HL-60/S4 treated with retinoic acid at 250 ng/mL for 4 days and 3 days (cell line): ENCODE measurements at regions not wholly inside any gene's neighbourhood (a gene's known extent, or its start where the extent isn't known, plus 50 kb on each side); places are given as distances from the start of the nearest gene placed in this dataset.

Source experiments
- in situ Hi-C: fragments of 300-500 bp; cut with MboI; formaldehyde crosslinking; loops from 2 replicates; pipeline ENCODE4 v1.7.0; 2022; ENCODE audit warnings: low sequenced_read_pairs

DNA sequence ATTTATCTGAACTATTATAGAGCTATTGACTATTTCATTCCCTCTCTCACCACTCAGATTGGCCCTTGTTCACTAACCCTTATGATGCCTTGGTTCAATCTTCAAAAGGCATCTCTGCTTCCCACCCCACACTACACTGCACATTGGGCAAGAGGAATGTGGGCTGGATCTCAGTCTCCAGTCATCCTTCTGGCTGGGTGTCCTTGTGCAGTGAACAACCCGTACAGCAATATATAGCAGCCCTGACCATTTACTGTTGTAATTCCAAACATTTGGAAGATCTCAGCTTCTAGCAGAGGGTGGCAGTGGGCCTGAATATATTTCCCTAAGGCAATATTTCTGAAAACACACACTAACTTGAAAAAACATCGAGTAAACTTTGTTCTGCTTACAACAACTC is 199.2 kb upstream of the GDNF start:
- in situ Hi-C loops, result no loop called here

DNA sequence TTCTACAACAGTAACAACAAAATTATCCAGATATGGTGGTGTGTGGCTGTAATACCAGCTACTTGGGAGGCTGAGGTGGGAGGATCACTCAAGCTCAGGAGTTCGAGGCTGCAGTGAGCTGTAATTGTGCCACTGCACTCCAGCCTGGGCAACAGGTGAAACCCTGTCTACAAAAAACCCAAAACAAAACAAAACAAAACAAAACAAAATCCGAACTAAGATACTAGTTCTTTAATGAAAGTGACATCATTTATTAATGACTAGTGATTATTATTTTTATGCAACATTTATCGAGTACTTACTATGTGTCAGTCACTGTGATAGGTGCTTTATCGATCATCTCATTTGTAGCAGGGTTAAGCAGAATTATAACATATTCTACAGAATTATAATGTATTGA is 196.9 kb upstream of the GDNF start:
- in situ Hi-C loops, result no loop called here

DNA sequence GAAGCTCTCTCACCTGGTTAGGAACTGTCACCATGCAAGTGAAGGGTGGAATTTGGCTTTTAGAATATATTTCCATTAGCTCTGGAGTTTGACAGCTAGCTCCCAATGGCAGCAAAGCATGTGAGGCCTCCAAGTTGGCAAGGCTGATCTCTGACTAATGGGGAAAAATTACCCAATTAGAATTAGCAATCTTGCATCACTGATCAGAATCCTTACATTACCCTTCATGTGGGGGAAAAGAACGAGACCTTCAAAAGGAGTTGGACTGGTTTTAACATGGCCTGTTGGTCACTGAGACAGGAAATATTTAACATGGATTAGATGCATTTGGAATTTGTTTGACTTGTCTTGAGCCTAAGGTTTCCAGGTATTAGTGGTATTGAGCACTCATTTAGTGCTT is 192.3 kb upstream of the GDNF start:
- in situ Hi-C loops, result no loop called here

DNA sequence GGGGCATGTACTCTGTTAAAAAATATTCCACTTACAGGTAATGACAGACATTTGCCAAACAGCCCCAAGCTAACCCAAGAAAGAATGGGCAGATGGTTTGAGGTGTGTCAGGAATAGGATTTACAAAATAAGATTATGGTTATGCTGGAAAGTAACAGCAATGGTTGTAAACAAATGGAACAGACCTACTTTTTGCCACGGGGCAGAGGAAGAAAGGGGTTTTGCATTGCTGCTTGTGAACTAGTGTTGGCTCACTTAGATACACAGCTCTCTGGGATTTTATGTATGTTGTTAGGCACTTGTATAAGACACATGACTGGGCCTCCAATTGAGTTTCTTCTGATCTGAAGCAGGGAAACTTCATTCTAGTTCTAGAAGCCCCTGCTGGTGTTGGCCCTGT is 191.5 kb upstream of the GDNF start:
- in situ Hi-C loops, result no loop called here

DNA sequence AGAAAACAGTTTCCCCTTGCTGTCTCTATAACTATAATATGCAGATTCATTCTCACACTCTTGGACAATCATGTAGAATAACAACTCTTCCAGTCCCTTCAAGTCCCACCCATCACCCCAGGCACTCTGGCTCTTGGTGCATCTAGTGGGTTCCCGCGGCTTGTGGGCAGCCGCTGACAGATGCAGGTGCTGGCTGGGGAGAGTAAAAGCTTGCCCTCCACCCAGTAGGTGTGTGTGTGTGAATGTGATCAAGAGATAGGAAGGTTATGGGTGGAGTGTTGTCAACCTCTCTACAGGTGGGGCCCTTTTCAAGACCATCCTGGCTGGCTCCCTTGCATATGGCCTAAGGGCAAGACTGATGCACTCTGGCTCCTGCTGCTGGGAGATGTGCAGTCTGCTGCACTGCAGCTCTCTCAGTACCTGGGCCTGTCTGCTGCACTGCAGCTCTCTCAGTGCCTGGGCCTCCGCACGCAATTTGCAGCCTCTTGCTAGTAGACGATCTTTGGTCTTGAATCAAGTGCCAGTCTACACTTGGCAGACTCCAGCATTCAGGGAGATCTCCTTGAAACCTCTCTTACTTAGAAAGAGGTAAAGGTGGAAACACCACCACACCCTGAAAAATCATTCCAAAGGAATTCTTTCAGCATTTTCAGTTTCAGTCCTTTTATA is 189.7 kb upstream of the GDNF start:
- in situ Hi-C loops, result no loop called here

DNA sequence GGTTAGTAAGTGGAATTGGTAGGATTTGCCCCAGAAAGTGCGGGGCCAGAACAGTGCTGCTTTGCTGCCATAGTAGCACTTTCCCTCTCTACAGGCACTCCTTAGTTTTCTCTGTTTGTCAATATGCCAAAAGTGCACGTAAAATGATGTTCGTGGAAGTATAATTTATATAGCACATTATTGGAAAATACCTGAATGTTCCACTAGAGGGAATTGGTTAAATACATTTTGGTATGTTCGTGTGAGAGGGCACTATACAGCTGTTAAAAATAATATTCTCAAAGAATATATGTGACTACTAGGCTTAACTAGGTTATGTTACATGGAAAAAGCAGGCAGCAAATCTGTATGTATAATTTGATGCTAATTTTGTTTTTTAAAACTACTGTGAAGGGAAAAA is 184.0 kb upstream of the GDNF start:
- in situ Hi-C loops, result no loop called here

DNA sequence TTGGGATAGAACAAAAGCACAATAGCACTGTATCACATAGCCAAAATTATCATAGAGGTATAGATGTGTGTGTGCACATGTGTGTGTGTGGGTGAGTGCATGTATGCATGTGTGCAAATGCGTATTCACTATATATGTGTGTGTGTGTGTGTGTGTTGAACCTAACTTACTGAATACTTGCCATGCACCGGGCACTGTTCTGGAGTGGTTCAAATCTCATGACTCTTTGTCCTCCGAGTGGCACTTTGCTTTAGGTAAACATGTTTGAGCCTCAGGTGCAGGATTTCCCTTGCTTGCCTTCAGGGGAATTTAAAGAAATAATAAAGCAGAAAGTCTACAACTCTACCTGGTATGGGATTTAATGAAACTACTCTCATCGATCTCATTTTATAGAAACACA is 183.5 kb upstream of the GDNF start:
- in situ Hi-C loops, result no loop called here

DNA sequence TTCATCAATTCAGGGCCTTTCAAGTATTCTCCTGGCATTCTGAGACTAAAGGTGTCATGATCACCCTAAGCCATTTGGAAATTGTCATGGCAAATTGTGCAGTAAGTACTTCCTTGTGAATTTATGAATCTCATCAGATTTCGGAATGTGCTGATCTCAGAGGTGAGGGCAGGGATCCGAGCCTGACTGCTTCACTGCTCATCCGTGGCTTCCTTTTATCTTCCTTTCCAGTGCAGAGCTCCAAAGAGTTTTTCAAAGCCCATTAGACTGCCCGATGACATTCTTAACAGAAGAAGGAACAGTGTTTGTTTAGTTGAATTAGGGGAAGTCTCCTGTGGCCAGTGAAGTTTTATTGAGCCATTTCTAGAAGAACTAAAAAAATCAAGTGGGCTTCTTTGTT is 182.8 kb upstream of the GDNF start:
- in situ Hi-C loops, result no loop called here

DNA sequence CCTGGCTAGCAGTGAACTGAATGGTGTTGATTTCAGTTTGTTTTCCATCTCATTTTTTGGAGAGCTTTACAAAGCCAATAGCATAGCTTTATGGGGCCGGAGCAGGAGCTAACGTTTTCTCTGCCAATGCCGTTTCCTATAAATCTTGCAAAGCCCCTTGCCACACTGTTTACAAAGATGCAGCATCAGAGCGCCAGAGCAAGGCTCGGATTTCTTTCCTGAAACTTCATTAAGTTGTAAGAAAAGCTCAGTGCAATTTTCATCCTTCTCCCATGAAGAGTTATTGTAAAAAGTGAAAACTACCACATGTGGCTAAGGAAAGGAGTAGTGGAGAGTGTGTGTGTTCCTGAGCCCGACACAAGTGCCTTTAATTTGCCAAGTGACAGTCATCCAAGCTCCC is 178.2 kb upstream of the GDNF start:
- in situ Hi-C loops, result no loop called here

DNA sequence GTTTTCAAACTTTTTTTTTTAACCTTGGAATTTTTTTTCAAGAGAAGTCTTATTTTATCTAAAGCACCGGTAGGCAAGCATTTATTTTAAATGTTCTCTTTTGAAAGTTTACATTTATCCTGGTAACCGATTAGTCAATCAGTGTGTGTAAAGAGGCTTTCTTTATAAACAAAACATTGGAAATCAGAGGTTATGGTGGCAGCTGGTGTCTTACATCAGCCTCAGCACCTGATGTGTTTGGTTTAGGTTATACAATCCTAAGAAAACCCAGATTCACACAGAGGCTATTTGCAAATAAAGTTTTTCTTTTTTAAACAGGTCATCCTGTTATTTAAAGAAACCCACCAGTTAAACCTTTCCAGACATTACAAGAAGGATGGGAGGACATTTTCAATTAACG is 173.3 kb upstream of the GDNF start:
- in situ Hi-C loops, result no loop called here

DNA sequence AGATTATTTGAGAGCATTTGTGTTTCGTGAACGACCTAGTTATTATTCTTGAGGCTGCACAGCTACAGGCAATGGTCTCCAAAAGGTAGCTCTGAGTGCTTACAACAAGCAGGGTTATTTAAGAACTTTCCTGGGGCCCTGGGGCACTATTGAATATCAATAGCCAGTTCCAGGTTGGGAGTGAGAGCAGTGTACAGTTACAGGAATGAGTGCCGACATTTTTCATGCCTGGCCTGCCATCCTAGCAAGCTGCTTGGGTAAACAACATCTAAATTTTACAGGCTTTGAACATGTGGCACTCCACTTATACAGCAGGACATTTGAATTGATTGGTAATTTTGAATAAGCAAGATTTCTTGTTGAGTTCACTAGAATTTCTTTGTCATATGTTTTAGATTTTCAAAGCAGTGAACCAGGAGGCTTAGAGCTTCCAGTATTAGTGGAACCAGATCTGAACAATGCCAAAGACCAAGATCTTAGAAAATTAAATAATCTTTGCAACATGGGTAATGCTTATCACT is 171.9 kb upstream of the GDNF start:
- in situ Hi-C loops, result no loop called here

DNA sequence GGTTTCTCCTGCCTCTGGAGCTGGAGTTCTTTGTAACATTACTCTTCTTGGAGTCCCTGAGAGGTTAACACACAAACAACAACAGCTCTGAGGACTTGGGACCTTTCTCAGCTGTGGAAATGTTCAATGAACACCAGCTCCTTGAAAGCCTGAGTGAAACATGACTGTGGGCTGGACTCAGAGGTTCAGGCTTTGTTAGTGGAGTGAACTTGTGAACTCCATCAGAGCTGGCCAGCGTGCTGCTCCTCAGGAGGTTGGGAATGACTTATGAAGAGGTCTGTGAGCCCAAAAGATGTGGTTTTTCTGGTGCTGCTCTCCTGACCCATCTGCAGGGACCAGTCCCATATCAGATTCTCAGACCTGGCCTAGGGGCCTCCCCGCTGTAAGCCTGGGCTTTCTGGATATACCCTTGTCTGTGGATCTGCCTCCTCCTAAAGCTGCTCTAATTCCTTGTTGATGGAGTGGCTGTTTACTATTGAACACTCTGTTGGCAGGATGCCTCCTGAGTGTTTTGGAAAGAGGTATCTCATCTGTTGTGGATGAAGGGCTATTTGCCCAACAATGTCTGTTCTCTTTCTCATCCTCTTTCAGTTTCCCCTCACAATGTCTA is 170.0 kb upstream of the GDNF start:
- in situ Hi-C loops, result no loop called here

DNA sequence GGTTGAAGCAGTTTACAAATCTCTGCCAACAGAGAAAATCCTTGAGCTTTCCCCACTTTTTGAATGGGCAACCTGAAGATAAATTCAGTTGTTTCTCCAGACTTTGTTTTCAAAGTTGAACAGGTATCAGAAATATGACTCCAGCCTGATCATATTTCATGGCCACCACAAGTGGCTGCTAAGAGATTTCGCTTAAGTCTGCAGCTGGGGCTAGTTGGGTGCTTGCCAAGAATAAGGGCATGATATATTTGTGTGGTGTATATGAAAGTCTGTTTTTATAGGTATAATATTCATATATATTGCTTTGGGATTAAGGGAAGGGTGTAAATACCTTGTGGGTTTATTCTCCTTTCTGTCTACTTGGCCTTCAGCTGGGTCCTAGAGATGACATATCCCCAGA is 168.4 kb upstream of the GDNF start:
- in situ Hi-C loops, result no loop called here

DNA sequence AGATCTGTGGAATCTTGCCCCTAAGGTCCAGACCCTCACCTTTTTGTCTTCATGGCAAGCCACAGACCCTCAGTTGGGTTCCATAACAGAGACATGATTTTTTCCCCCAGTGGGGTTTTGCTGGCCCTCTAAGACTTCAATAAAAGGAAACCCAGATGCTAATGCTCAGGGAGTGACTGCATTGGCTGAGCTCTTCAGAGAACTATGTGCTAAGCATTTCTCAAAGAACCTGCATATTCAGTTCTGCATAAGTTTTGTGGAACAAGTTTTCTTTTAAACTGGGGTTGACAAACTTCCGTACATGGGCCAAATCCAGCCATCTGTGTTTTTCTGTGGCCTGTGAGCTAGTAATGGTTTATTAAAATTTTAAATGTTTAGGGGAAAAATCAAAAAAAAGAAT is 159.8 kb upstream of the GDNF start:
- in situ Hi-C loops, result no loop called here

DNA sequence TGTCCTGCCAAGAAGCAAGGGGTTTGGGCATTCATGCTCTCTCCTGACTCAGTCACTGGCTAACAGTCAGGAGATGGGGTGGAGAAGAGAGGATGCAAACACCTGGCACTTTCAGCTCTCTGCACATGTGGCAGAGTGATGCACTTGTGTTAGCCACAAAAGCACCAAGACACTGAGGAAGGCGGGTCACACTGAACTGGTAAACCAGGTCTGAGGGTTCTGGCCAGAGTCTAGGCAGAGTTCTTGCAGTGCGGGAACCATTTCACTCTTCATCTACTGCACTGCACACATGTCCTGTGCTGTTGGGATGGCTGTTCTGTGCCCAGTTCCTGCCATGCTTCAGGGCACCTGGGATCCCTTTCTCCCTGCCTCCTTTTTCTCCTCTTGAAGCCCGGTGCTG is 157.1 kb upstream of the GDNF start:
- in situ Hi-C loops, result no loop called here

DNA sequence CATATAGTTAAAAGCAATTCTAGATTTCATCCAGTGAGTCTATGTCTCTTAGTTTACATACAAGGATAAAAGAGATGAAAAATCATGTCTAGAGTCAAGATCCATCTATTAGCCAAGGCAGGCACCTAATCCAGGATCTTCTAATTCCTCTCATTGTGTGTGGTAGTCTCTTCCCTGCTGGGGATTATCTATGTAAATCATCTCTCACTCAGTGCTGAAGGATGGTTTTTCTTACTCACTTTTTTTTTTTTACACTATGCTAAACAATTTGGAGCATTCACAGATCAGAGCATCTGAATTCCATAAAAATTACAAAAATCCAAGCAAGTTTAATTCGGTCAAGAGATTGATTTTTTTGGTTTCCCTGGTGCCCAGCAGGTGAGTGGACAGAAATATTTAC is 154.9 kb upstream of the GDNF start:
- in situ Hi-C loops, result no loop called here

DNA sequence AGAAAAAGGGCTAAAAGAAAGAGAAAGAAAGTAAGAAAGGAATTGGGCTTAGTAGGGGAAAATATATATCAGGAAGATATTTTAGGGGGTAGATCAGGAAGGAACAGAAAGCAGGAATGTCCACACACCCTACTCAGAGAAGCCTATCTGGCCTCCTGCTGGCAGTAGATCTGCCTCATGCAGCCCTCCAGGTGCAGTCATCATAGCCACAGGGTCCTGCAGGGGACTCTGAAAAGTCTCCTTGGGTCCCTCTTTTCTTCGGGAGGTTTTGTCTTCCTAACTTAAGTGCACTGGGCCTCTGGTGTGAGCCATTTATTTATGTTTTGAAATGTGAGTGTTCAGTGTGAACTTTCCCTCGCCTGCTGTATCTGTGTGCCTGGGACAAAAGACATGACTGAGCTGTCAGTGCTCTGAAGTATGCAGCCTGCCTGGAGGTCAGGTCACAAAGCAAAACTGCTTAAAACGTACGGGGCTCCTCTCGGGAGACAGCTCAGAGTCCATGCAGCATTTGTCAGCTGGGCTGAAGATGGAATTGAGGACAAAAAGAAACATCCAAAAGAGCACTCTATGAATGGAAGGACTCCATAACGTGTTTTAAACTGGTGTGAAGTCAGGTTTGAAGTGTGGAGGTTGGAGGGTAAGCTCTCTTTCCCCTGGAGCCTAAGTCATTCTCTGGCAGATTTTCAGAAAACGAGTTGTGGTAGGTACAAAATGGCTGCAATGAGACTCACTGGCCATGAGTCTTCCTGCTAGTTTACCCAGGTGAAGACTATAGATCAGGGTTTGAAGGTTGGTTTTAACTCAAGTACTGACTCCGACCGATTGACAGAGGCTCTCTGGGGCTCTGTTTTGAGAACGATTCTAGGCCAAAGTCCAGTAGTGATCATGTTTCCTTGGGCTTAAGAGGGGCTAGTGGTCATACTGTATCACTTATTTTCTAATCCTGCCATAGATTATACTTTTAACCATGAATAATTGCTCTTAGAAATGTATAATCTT is 151.8 kb upstream of the GDNF start:
- in situ Hi-C loops, result no loop called here

DNA sequence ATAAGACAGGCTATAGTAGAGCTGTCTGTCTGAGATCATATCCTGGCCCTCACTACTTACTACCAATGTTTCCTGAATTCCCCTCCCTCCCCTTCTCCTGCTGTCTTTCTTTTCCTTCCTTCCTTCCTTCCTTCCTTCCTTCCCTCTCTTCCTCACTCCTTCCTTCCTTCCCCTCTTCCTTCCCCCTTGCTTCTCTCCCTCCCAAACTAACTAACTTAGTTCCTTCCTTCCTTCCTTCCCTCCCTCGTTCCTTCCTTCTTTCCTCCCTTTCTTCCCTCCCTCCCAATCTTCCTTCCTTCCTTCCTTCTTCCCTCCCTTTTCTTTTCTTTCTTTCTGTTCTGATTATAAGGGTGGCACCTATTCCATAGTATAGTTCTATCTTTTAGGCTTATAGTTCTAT is 150.0 kb upstream of the GDNF start:
- in situ Hi-C loops, result no loop called here

DNA sequence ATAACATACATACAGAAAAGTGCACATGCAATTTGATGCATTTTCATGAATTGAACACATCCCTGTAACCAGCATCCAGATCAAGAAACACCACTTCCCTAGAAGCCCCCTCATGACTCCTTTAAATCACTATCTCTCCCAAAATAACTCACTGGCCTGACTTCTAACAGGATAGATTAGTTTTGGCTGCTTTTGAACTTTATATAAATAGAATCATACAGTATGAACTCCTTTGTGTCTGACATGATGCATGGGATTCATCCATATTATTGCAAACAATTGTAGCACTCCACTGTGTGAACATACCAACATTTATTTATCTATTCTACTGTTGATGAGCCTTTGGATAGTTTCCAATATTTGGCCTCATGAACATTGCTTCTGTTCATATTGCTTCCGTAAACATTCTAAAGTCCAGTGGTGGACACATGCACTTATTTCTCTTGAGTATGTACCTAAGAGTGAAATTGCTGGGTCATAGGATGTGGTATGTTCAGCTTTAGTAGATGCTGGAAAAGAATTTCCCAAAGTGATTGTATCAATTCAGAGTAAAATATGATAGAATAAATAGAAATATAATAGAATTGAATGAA is 148.7 kb upstream of the GDNF start:
- in situ Hi-C loops, result no loop called here

DNA sequence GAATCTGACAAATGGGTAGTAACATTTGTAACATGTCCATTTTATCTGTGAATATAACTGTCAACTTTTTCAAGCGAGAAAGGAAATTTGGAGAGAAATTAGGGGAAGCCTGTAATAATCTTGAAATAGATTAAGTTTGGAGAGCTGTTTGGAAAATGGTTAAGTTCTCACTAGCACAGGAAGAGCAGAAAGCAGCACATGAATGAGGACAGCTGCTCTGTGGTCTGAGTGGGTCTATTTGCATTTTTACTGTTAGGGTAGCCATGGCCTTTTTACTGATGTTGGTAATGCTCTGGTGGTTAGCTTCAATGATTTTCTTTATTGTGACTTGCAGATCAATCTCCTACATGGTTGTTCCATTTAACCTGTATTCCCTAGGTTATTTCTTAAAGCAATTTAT is 144.5 kb upstream of the GDNF start:
- in situ Hi-C loops, result no loop called here

DNA sequence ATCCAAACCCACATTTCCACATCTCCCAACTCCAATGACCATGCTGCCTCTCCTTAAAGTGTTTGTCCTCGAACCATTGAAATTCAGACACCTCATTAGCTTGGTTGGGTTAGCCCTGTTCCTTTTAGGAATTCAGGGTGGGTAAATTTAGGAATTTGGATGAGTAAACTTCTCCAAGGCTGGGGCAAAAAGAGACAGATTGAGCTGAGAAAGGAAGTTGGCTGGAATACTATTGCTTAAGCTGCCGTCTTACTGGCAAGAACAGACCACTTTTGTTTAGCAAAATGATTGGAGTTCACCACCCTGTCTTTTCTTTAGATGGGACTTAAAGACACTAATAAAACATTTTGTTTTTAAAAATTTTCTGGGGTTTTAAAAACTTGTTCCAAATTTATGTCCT is 143.6 kb upstream of the GDNF start:
- in situ Hi-C loops, result no loop called here
